ENCODE measurements at regions not wholly inside any gene's neighbourhood (a gene's known extent, or its start where the extent isn't known, plus 50 kb on each side); places are given as distances from the start of the nearest gene placed in this dataset.

DNA sequence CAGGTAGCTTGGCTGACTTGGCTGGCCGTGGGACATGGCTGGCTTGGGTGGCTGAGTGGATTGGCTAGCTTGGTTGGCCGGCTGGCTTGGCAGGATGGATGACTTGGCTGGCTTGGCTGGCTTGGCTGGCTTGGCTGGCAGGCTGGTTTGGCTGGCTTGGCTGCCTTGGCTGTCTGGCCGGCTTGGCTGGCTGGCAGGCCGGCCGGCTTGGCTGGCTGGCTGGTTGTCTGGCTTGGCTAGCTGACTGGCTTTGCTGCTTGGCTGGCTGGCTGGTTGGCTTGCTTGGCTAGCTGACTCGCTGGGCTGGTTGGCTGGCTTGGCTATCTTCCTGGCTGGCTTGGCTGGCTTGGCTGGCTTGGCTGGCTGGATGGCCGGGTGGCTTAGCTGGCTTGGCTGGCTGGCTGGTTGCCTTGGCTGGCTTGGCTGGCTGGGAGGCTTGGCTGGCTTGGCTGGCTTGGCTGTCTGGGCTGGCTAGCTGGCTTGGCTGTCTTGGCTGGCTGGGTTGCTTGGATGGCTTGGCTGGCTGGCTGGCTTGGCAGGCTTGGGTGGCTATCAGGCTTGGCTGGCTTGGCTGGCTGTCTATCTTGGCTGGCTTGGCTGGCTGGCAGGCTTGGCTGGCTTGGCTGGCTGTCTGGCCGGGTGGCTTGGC is 129.7 kb upstream of the FAM72C start:
- TF ChIP-seq, protein P1, sequence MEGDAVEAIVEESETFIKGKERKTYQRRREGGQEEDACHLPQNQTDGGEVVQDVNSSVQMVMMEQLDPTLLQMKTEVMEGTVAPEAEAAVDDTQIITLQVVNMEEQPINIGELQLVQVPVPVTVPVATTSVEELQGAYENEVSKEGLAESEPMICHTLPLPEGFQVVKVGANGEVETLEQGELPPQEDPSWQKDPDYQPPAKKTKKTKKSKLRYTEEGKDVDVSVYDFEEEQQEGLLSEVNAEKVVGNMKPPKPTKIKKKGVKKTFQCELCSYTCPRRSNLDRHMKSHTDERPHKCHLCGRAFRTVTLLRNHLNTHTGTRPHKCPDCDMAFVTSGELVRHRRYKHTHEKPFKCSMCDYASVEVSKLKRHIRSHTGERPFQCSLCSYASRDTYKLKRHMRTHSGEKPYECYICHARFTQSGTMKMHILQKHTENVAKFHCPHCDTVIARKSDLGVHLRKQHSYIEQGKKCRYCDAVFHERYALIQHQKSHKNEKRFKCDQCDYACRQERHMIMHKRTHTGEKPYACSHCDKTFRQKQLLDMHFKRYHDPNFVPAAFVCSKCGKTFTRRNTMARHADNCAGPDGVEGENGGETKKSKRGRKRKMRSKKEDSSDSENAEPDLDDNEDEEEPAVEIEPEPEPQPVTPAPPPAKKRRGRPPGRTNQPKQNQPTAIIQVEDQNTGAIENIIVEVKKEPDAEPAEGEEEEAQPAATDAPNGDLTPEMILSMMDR (IDR thresholded peaks at IDR 0.05) = no peak
- no peak for TF ChIP-seq POLR2A (IDR thresholded peaks at IDR 0.05)
